Stimulated activated CD4-positive, alpha-beta T cell treated with anti-CD3 and anti-CD28 coated beads, Interleukin-1b, Interleukin-23, amount 100 ng/mL, for 1 hour (primary cell): ENCODE measurements at regions not wholly inside any gene's neighbourhood (a gene's known extent, or its start where the extent isn't known, plus 50 kb on each side); places are given as distances from the start of the nearest gene placed in this dataset.
"Not testable (repeated sequence)": the region's sequence is repeated elsewhere in the genome, so short reads cannot be mapped to it uniquely, and the experiment has no call there.

Source experiments
- DNase-seq, 2 donors: peaks; one replicate each; pipeline ENCODE4 v3.0.0-alpha.2; 2020; ENCODE audit warnings: low read depth in 2 of 2

DNA sequence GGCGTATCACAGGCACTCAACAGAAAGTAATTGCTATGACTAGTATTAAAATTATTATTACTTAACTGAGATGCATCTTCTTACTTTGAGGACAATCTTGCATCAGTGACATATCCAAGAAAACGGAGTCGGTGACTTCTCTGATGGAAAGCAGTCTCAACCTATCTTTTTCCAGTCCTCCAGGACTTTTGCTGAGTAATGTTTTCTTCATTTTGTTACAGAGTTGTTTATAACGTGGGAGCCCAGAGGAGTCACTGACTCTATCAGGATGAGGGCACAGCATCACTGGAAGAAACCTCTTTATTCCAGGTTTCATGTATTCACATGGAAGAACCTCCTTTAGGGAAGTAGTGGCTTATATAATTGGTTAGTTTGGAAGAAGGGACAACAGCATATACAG lies 51.5 kb upstream of the MELK start:
- no peak for DNase-seq

DNA sequence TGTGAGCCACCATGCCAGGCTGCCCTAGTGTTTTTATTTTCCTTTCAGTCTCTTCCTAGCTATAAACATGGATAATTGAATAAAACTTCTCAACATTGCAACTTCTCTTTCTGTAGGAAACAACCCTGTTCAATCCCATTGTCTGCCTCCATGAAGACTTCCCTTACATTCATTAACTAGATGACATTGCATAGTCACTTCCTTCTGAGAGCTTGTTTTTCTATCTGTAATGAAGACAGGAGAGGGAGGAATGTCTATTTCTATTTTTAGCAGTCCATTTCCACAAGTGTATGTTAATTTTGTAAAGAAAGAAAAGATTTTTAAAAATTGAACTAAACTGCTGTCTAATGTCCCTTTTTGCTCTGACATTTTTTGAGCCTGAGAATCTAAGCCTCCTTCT lies 55.6 kb upstream of the MELK start:
- no peak for DNase-seq

- no peak for DNase-seq
Observed at GRCh38 chr9:36504156-36504555, 68.5 kb upstream of the MELK start.

GRCh38 chr9:36503172-36504088 lies 69.3 kb upstream of the MELK start:
- no peak for DNase-seq

DNA sequence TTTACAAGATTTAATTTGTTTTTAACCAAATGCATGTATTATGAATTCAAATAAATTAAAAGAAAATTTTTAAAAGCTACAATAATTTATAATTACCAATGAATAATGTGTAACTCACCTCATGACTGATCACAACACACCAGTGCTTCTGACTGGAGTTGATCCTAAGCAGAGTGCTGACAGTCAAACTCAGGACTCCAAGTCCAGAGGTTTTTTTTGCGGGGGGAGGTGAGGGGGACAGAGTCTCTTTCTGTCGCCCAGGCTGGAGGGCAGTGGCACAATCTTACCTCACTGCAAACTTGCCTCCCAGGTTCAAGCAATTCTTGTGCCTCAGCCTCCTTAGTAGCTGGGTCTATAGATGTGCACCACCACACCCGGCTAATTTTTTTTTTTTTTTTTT lies 71.0 kb upstream of the MELK start:
- DNase-seq, result no peak

GRCh38 chr9:36500931-36501330 lies 71.8 kb upstream of the MELK start:
- not testable (repeated sequence) for DNase-seq

DNA sequence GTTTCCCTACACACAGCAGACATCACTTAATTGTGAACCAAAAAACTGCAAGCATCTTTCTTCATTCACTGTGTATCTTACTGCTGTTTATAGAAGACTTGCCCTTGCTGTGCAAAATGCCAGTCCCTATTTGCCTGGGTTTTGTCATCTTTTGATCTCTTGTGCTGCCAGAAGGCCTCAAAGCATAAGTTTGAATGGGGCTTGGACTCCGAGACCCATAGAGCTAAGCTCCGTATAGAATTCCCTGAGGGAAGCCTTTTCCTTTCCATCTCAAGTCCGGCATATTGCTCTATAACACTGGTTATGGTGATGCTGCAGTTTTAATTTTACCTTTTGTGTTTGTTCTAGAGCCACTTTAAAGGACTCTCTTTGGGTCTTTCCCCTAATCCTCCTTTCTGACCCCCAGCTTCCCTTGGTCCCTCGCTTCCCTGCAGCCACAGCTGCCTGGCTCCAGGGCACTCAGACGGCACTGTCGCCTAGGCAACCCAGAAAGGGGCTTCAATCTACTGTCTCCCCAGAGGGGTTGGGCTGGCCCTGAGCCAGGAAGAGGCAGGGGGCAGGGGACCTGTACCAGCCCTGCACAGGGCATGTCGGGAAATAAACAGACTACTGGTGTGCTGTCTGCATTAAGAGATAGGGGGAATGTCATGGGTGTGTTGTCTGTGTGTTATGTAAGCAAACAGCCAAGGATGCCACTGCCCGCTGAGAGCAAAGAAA lies 73.4 kb upstream of the MELK start:
- DNase-seq, result no peak

- DNase-seq, result not testable (repeated sequence)
Observed at GRCh38 chr9:36493564-36493963, 79.1 kb upstream of the MELK start.

GRCh38 chr9:36492865-36493264 lies 79.8 kb upstream of the MELK start:
- DNase-seq, result no peak

- DNase-seq, result no peak
Observed at GRCh38 chr9:36489453-36489852, 83.2 kb upstream of the MELK start.

DNA sequence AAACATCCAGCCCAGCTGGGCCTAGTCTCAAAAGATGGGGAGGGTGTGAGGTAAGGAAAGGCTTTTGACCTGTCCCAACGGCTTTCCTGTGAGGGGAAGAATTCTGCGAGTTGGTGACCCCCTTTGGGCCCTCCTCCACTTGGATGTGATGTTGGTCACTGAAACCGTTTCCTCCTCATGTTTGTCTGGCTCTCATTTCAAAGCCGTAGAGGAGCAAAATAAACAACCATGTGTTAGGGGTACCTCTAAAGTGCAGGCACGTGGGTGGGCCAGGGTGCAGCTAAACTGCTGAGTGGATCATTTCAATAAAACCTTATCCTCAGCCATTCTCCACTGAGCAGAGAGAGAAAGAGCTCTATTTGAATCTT lies 84.3 kb upstream of the MELK start:
- peak in 1 of 2 donors; percentile 16 for DNase-seq

GRCh38 chr9:36487482-36488388 lies 85.0 kb upstream of the MELK start:
- DNase-seq, result peak; percentile 77 to 86

GRCh38 chr9:36486933-36487481 lies 85.7 kb upstream of the MELK start:
- DNase-seq, result peak in 1 of 2 donors; percentile 9

DNA sequence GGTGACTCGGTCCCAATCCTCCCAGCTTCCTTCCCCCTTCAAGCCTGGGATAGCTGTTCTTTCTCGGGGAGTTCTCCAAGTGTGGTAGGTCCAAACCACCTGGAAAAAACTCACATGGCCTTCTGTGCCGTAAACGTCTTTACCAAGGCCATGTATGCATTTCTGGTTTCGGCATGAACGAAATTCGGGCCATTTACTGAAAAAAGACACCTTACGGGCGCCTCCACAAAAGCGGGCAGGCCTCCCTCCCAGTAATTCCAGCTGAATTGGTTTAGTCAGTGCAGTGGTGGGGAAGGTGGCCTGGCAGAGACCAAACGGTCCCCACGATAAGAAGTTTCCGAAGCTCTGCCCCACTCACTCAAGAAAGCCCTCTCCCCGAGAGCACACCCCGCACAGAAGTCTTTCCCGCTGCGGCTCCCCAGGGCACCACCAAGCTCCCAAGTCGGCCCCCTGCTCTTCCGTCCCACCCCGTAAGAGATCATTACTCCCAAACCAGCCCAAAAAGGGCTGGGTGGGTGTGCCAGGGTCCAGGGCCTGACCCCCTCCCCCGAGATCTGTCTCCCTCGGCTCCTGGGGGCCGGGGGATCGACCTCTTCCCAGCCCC lies 86.3 kb upstream of the MELK start:
- no peak for DNase-seq

DNA sequence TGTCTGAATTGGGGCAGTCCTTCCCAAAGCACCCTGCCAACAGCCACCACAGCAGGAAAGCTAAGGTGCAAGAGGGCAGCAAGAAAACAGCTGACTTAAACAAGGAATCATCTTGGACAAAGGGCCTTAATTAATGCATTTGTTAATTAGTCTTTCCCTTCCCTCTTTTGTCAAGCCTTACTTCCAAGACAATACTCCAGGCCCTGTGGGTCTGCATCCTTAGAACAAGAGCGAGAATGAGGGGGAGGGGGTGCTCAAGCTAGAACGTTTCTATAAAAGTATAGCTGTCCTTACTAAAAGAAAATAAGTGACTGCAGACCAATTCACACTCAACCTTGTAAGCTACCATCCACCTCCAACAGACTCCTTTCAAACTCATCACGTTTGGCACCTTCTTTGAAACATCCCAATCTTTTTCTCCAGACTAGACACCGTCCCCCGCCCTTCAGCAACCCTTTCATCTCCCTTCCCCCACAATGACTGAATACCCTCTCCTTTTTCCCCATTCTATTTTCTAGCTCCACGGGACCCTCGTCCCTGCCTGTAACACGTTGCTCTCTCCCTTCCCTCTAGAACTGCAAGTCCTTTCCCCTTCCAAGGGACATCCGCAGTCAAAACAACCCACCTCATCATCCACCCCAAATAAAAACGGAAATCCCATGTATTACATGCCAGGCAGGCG lies 85.7 kb upstream of the RNF38 start:
- no peak for DNase-seq

DNA sequence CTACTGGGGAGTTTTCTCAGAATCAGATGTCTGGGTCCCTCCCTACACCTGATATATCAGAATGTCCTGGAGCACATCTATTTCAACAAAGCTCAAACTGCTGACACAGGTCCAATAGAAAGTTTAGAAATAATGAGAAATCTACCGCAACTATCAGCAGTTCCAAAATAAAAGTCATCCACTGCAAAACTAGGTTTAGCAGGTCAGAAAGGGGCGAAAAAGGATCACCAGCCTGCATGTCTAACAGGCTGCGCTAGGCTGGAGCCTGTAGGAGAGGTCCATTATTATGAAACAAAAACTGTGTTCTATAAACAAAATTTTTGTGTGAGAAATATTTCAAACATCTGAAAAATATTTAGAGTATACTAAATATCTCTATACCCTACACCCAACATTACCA lies 84.1 kb upstream of the RNF38 start:
- DNase-seq, result no peak

- DNase-seq, result no peak
Observed at GRCh38 chr9:36479101-36479500, 79.0 kb upstream of the RNF38 start.

- no peak for DNase-seq
Observed at GRCh38 chr9:36471359-36471758, 71.3 kb upstream of the RNF38 start.

DNA sequence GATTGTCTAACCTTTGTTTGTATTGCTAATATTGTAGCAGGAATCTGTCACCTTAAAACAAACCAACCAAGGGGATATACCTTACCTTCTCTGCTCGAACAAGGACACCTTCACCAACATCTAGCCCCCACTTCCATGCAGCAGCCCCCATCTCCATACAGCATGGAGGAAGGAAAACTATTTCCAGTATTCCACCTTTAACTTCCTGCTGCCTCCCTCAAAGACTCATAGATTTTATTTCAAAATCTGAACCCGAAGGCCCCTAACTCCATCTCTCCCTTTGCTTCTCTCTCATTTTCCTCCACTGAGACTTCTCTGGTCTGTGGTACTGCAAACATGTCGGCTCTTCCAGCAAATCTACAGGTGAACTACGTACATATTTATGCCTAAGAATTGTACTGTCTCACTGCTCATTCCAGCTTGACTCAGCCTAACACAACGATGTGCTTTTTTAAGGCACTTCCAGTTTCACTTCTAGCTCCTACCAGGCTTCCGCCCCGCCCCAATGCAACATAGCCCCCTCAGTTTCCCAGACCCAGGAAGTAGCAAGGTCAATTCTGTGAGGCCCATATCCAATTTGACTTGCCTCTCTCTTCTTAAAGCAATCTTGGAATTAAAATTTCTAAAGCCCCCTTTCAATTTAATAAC lies 70.7 kb upstream of the RNF38 start:
- no peak for DNase-seq

DNA sequence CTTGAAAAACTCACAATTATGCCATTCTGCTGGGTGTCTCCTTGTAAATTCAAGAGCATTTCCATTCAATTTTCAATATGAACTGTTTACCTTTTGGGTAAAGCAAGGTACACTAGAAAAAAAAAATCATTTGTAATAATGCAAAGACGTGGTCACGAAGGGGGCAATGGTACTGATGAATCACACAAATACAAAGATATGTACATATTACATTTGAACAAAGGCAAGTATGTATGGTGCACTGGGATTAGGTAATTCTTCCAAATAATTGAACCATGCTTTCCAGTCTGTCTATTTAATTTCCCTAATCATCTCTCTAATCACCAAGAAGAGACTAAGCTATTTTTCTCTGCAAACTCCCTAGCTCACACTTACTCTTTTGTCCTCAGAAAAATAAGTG lies 63.4 kb upstream of the RNF38 start:
- DNase-seq, result no peak
